GM21360 (cell line): ENCODE measurements at regions not wholly inside any gene's neighbourhood (a gene's known extent, or its start where the extent isn't known, plus 50 kb on each side); places are given as distances from the start of the nearest gene placed in this dataset.
"Not testable (repeated sequence)": the region's sequence is repeated elsewhere in the genome, so short reads cannot be mapped to it uniquely, and the experiment has no call there.

ENCODE experiments used
- ATAC-seq: cut with Tn5 transposase; IDR thresholded peaks from one replicate; pipeline ENCODE4 v1.9.1; 2021; ENCODE audit warnings: mild to moderate bottlenecking, moderate library complexity; ENCODE audit not compliant: unreplicated experiment

DNA sequence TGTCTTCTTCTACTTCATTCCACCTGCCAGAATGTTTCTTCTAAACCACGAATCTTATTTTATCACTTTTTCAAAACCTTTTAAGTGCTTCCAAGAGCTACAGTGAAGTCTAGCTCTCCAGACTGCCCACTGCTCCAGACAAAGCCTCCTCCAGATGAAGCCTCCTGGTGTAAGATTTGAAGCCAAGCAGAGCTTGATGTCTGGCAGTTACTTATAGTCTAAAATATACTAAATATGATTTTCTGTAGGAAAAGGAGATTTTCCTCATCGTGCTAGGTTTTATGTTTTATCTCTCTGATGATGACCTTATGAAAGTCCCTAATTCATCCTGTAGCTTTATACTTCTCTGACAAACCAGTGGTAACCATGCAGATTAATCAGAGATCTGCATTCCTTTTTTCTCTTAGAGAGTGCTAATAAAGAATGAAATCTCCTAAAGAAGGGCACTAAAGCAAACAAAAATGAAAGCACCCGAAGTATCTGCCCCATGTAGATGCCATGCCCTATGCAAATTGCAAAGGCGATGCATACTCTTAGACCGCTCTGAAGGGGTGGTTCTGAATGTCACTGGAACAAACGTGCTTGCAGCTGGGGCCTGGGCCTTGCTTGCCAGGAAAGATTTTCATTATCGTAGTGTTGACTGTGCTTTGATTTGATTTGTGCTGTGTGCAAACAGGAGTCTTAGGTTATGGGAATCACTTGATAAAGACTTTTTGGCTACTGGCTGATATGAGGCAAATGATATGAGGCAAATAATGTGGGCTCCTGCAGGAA is 314.2 kb downstream of the PID1 start:
- ATAC-seq: no peak

DNA sequence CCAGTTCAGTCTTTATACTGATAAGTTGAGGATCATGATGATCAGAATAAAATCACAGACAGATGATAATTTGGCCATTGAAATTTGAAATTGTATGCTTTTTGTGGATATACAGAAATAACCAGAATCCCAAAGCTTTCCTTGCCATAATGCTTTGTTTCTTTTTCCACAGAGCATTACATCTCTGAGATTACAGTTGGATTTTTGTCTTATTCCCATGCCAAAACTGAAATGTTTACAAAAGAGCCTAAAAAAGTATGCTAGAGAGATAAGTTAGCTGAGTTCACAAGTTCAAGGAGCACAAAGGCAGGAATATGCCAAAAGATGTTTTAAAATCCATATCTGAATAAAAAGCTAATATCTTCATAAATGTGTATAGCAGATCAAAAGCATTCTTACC is 321.3 kb downstream of the PID1 start:
- ATAC-seq: no peak

DNA sequence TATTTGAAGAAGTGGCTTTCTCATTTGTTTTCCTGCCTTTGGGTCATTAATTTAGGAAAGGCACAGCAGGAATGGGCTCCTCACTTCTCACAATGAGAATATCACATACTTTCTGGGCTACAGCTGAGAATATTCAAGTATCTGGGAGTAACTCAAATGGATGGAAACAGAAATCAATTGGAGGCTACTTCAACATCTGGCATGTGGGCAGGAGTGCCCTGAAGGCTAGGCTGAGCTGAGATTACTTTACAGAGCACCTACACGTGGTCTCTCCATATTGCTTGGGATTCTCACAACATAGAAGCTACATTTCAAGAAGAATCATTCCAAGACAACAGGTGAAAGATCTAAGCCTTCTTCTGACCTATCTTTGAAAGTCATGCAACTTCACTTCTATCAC is 325.4 kb downstream of the PID1 start:
- no peak for ATAC-seq

DNA sequence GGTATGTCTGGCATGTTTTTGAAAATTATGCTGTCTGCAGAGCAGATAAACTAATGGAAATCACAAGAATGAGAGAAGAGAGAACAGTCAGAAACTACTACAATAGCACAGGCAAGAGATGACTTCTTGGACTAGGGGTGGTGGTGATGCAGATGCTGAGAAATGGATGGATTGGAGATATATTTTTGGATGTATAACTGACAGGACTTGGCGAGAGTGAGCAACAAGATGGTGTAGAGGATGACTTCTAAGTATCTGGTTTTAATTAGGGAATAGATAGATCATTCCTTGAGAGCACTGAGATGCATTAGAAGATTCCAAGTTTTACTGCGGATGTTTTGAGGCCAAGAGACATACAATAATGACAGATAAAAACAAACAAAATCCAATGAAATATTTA is 328.2 kb downstream of the PID1 start:
- no peak for ATAC-seq

DNA sequence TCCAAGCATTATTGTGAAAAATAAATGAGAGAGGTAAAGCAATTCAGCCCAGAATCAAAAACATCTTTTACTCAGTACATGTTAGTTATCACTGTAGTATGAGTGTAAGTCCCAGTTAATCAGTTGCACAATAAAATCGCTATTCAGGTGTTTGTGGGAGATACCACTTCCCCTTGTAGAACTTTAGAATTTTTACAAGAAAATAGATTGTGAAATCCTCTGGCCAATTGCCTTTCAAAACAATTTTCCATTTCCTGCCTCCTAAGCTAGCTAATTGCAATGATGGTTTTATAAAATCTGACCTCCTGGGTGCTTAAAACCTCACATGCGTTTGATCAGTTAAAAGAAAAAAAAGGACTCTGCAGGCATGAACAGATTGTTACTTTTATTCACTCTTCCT is 332.5 kb downstream of the PID1 start:
- no peak for ATAC-seq

DNA sequence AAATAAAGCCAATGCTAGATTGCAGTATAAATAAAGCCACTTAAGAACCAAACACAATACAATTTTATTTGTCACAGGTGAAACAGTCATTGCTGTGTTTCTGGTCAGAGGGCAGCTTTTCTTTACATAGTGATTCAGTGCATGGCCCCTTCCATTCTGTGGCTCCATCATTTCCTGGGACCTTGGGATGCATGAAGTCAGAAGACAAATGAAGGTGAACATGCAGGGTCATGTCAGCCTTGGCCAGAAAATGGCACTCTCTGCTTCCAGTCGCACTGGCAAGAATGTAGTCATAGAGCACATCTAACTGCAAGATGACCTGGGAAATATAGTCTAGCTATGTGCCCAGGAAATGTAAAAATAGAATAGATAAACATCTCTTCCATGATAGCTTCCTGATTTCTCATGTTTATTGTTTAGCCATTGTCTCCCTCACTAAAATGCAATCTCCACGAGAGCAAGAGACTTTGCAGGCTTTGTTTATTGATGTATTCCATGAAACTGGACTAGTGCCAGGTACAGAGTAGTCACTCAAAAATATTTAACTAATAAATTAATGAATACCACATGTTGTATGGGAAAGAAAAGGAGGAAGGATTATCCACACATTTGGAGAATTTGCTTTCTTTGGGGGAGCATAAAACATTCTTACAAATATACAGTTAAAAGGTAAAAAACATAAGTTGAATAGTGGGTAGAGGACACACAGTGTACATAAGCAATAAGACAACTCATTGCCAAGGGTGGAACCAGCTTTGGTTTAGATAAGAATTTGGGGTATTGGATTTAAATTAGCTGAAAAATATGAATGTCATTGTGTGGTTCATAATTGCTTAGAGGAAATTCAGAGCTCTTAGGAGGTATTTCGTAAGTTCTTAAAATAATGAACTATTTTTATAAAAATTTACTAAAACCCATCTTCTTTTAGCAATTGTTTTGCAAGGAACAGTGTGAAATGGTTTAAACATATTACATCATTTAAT is 343.8 kb downstream of the PID1 start:
- ATAC-seq: no peak

DNA sequence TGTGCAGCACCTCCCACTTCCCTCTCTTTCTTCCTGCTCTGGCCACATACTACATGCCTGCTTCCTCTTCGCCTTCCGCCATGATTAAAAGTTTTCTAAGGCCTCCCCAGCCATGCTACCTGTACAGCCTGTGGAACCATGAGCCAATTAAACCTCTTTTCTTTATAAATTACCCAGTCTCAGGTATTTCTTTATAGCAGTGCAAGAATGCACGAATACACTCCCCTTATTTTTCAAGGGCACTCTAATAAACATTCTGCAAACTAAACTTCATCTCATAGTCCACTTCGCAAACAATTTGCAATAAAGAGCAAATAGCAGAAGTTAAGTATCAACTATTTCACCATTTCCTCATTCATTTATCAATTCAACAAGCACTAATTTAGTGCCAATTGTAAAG is 351.3 kb downstream of the PID1 start:
- no peak for ATAC-seq

DNA sequence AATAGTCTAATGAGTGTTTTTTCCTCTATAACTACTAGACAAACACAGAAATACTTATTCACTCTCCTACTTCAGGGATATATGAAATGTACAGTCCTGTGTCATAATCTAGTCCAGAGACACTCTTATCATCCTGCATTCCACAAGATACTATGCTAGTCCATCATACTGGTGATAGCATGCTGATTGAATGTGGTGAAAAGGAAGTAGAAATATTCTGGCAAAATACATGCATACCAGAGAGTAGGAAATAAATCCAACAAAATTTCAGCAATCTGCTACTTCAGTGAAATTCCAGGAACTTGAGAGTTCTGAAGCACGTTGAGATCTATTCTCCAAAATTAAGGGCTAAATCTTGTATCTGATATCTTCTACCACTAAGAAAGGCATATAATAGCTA is 353.9 kb downstream of the PID1 start:
- ATAC-seq: no peak

DNA sequence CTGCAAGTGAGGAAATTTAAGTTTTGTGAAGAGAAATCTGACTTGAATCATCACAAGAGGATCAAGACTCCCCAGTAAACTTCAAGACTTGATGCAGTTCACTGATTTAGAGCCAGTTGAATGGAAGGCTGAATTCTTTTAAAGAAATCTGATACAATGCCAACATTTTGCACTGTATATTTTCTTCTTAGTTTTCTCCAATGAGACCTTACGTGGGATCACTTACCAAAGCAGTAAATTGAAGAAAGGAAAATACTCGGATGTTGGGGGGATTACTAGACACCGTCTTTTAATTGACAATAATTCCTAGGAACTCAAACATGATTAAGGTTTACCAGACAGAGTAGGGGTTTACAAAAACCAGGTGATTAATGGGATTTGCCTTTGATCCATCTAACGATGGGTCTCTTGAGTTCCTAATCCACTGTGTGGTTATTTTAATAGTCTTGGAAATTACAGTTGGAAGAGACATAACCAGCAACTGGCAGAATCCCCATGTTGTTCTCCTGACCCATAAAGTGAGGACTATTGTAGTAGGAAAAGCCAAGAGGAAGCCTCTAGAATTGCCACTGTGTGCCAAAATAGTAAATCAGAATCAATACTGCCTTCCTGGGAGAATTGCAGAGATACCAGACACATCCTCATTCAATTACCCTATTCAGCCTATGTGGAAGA is 354.5 kb downstream of the PID1 start:
- ATAC-seq: no peak

DNA sequence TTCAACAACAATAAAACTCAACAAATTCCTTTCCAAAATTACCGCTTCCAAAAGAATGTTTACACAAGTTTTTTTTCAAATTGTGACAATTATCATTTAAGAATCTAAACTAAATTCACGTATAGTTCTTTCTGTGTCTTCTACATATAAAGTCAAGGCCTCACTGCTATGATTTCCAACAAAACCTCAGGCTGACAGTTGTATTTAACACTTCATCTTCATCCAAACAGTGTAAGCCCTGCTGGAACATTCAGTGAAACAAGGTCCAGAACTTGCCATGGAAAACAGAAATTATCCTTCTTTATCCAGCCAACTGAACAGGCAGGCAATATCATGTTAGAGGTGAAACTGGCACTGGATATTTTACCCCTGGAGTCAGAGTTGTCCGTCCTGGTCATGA is 357.9 kb downstream of the PID1 start:
- no peak for ATAC-seq

DNA sequence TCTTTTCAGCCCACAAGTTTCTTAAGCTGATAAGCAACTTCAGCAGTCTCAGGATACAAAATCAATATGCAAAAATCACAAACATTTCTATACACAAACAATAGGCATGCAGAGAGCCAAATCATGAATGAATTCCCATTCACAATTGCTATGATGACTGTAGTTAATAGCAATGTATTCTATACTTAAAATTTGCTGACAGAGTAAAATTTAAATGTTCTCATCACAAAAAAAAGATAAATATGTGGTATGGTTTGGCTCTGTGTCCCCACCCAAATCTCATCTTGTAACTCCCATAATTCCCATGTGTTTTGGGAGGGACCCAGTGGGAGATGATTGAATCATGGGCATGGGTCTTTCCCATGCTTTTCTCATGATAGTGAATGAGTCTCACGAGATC is 360.2 kb downstream of the PID1 start:
- ATAC-seq: not testable (repeated sequence)

DNA sequence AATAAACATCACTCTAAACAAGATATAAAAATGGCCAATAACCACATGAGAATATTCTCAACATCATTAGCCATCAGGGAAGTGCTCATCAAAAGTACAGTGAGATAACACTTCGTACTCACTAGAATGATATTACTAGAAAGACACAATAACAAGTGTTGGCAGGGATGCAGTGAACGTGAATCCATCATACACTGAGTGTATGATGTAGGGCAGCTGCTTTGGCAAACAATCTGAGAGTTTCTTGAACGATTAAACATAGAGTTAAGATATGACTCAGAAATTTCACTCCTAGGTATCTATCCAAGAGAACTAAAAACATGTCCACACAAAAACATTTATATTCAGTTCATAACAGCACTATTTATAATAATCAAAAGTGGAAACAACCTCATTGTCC is 368.9 kb downstream of the PID1 start:
- ATAC-seq: no peak

DNA sequence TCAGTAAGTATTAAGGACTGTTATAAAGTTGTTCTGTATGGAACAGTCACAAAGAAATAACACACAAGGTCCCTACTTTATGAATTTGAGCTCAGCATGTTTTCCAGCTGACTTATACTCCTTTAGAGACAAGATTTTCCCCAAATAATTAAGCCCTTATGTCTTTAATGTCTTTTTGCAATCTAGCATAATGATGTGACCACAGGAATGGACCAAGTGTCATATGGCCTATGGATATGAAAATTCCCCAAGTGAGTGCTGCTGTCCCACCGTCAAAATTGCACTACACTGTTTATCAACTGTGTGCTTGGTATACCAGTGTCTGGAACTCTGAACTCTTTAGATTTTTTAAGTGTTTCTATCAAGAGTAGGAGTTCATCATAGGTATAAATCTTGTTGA is 369.6 kb downstream of the PID1 start:
- no peak for ATAC-seq

DNA sequence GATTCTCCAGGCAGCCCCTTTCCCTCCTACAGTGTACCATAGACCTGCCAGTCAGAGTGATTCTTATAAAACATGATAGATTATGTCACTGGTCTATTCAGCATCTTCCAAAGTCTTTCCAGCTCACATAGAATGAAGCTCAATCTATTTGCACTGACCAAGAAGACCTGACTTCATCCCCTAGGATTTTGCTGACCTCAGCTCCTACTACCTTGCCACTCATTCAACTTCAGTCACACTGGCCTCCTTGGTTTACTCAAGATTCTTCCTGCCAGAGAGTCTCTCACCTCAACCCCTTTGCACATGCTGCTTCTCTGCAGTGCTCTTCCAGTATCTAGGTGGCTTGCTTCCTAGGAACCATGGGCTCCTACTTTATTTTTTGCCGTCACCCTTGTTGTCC is 392.9 kb downstream of the PID1 start:
- no peak for ATAC-seq

DNA sequence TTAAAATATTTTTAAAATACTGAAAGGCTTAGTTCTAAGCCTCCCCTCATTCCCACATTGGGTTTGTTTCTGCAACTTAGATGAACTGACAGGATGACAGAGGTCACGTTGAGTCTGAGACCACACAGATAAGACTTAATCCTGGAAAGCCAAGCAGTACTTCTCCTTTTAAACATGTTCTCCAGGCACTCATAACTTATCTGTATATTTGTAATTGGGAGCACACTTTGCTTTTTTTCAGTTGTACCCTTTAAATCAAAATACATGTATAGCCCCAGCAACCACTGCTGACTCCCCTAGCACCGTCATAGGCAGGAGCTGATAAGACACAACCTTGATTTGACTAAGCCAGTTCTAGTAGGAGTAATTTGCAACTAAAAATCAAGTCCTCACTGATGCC is 394.8 kb downstream of the PID1 start:
- ATAC-seq: no peak

DNA sequence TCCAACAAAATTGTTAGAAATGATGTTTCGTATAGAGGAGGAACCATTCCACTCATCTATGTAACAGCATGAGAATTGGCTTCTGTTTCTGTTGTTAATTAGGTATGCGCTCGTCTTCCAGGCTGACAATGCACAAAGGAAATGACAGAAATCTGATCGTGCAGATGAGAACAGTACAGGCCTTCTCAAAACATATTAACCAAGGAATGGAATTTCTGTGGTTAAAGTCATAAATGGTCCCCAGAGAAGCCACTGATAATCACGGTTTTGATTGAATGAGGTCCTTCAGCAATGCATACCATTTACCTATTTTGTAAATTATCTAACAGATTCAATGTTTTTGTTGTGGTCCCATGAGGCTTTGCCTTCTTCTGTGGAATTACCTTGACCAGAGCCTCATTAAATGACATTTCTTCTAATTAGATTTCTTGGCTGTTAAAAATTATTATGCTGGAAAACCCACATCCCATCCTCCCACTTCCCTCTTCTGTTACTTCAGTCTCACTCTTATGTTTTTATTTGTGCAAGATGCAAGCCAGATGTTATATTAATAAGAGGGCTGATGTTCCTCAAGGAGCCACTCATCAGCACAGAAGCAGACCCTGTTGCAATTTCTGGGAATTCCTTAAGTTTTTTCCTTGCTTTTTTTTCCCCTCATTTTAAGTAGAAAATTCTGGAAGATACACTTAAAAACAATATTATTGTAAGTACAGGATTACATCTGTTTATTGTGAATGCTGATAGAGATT is 395.8 kb downstream of the PID1 start:
- ATAC-seq: no peak

DNA sequence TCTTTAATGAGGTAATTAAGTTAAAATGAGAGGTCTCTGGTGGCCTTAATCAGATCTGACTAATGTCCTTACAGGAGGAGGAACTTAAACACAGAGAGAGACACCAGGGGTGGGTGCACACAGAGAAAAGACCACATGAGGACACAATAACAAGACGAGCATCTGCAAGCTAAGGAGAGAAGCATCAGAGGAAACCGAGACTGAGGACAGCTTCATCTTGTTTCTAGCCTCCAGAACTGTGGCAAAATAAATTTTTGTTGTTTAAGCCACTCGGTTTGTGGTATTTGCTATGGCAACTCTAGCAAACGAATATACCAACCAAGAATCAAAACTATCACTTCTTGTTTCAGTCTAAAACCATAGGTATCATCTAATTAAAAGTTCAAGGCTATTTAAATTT is 400.1 kb downstream of the PID1 start:
- no peak for ATAC-seq

DNA sequence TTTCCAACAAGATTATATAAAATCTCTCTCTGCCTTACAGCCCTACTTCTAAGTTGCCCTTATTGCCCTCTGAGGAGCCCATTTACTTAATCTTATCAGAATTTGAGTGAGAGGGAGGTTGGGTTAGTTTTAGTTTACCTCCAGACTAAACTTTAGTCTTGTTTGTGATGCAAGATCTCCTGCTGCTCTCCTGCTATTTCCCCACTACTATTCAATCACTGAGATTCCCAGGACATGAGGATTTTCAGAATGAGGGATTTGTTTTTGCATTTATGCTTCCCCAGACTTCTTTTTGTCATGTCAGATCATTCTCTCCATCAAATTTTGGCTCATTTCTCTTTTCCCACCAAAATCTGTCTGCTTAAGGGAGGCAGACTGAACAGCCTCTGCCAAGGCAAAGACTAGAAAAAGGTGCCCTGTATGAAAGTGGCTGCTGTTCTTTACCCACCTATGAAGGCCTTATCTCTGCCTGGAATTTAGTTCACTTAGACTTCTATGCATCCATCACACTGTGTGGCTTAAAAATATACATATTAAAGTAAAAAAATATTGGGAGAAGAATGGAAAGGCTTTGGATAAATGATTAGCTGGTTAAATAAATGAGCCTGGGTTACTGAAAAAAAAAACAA is 401.3 kb downstream of the PID1 start:
- ATAC-seq: no peak

DNA sequence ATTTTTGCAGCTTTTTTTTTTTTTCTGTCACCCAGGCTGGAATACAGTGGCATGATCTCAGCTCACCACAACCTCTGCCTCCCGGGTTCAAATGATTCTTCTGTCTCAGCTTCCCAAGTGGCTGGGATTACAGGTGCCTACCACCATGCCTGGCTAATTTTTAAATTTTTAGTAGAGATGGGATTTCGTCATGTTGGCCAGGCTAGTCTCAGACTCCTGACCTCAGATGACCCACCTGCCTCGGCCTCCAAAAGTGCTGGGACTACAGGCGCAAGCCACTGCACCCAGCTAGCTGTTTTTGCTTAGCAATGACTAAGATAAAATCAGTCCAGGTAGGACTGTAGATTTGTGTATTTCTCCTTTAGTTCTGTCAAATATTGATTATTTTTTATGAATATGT is 403.7 kb downstream of the PID1 start:
- ATAC-seq: no peak

DNA sequence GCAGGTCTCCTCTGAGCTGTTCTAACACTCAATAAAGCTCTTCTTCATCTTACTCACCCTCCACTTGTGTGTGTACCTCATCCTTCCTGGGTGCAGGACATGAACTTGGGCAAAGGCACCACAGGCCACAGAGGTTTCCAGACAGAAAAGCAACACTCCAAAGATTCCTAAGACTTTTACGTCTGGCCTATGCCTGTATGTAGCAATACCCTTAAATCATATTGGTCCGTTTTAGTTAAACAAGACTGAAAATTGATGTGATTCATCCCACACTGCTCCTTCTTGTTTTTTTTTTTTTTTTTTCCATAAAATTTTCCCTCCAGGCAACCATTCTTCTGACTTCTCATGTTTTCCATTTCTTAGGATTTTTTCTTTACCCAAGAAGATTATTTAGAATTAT is 404.3 kb downstream of the PID1 start:
- no peak for ATAC-seq
